RPMI7951 (cell line): ENCODE measurements at regions not wholly inside any gene's neighbourhood (a gene's known extent, or its start where the extent isn't known, plus 50 kb on each side); places are given as distances from the start of the nearest gene placed in this dataset.
A peak's percentile ranks its signal among the peaks of the same experiment; 100 is the strongest.

Experiments
- DNase-seq: peaks from one replicate; pipeline ENCODE4 v3.0.0-alpha.2; 2012; ENCODE audit warnings: low read depth

DNA sequence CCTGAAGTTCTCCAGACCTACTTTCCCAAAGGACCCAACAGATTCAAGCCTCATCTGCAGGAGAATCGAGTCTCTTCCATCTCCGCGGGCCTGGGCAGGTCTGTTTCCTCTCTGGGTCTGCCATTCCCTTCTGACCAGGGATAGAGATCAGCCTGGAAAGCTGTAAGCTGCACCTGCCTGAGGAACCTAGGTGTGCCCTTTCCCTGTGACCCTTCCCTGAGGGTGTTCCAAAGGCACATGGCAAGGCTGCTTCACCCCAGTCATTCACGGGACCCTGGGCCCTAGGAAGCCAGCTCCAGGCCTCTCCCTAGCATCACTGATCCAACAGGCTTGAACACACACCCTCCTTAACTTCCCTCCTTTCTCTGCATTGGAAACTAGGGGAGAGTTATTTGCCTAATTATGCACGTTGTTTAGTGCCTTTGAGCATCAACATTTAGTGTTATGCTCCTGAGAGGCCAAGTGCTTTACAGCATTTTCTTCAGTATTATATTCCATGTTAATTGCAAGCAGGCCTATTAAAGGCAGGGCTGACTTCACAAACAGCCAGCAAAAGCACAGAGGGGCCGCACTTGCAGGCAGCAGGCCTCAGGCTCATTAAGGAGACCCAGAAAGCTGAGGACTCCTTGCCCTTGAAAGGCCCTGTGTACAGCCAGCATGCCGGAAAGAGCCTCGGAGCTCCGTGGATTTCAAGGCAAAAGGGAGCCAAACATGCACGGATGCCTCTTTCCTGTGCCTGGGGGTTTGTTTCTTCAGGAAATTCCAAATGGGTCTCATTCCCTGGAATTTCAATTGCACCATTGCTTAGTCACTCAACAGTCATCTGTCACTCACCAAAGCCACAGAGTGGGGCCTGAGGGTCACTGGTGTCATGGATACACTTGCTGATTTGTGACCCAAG is 91.0 kb upstream of the FAM20C start:
- peak; percentile 100 for DNase-seq

DNA sequence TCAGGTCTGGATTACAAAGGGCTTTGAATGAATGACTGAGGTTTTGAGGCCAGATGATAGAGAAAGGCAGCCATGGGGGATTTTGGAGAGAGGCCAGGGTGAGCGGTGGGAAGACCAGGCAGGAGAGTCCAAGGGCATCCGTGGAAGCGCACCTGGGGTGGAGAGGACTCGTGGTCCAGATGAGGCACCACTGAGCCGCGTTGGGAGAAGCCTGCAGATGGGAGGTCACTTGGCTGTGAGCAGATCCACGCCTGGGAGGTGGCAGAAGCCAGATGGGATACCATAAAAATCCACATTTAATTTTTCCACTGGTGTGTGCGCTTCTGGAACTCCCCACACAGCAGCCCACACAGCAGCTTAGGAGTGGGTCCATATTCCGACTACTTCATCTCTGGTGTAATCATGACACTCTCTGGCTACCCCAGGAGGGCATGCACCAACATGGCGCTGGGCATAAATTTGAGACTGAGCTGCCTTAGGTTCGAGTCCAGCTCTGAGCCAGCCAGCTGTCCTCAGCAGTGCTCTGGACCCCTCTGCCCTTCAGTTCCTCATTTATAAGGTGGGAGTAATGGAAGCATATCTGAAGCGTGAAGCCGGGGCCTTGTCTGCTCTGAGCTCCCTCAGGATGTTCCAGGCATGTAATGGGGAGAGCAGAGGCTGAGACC is 90.2 kb upstream of the FAM20C start:
- no peak for DNase-seq

DNA sequence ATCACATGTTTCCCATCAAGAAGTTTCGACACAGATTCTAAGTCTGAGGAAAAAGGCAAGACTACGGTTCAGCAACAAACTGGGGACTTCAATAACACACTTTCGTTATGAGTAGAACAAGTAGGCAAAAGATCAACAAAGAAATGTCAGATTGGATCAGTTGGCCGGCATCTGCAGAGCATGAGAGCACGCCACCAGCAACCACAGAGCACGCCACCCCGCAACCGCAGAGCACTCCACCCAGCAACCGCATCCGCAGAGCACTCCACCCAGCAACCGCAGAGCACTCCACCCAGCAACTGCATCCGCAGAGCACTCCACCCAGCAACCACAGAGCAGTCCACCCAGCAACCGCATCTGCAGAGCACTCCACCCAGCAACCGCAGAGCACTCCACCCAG is 89.7 kb upstream of the FAM20C start:
- DNase-seq = peak; percentile 97

DNA sequence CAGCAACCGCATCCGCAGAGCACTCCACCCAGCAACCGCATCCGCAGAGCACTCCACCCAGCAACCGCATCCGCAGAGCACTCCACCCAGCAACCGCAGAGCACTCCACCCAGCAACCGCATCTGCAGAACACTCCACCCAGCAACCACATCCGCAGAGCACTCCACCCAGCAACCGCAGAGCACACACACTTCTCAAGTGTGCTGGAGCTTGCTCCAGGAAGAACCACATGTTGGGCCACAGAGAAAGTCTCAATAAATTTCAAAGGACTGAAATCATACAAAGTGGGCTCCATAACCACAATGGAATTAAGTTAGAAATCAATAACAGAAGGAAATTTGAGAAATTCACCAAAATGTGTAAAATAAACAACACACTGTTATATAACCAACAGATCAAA is 88.4 kb upstream of the FAM20C start:
- peak; percentile 90 for DNase-seq

DNA sequence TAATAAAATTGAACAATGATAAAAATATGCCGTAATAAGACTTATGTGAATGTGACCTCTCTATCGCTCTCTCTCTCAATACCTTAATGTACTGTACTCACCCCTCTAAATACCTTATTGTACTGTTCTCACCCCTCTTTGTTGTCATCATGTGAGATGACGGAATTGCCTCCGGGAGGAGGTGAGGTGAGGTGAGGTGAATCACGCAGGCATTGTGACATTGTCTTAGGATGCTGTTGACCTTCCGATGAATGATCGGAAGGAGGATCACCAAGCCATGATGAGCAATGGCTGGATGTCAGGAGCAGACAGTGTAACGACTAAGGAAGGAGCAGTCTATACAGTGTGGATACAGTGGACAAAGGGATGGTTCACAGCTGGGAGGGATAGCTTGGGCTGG is 87.4 kb upstream of the FAM20C start:
- peak; percentile 32 for DNase-seq

DNA sequence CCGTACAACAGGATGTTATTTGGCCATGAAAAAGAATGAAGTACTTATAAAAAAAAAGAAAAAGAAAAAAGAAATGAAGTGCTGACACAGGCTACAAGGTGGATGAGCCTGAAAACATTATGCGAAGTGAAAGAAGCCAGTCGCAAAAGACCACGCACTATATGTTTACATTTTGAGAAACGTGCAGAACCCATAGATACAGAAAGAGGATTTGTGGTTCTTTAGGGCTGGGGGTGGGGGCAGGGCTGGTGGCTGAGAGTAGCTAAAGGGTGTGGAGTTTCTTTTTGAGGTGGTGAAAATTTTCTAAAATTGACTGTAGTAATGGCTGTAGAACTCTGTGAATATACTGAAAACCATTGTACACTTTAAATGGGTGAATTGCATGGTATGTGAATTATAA is 86.0 kb upstream of the FAM20C start:
- no peak for DNase-seq

DNA sequence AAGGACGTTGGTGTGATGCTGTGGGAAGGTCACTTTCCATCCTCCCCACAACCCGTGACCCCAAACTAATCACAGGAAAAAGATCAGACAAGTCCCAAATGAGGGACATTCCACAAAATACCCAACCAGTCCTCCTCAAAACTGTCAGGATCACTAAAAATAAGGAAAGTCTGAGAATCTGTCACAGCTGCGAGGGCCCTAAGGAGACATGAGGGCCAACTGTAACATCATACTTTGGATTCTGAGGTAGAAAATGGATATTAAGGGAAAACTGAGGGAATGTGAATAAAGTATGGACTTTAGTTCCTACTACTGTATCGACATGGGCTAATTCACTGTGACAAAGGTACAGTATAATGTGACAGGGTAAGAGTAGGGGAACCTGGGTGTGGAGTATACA is 85.1 kb upstream of the FAM20C start:
- DNase-seq = no peak

DNA sequence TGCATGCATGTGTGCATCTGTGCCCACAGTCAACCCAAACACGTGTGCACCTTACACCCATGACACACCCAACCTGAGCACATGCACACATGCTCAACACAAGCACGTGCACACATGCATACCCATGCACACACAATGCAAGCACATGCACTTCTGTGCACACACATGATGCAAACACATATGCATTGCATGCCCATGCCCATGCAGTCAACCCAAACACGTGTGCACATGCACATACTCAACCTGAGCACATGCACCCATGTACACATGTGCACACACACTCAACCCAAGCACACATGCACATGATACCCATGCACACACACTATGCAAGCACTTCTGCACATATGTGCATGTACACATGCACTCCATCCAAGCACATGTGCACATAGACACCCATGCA is 84.5 kb upstream of the FAM20C start:
- no peak for DNase-seq

DNA sequence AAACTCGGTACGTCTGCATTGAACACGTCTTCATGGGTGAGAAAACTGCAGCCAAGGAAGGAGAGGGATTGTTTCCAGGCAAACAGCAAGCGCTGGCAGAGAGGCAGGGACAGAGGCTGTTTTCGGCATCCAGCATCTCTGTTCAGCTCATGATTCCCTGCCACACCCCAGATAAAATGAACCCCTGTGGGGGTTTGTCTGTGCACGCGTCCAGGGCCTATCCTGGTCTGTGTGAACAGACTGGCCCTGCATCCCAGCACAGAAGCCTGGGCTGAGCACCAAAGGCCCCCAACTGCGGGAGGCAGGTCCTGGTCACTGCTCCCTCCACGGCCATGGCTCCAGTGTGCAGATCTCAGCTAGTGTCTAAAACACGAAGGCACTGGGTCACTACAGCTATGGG is 83.3 kb upstream of the FAM20C start:
- DNase-seq = no peak

DNA sequence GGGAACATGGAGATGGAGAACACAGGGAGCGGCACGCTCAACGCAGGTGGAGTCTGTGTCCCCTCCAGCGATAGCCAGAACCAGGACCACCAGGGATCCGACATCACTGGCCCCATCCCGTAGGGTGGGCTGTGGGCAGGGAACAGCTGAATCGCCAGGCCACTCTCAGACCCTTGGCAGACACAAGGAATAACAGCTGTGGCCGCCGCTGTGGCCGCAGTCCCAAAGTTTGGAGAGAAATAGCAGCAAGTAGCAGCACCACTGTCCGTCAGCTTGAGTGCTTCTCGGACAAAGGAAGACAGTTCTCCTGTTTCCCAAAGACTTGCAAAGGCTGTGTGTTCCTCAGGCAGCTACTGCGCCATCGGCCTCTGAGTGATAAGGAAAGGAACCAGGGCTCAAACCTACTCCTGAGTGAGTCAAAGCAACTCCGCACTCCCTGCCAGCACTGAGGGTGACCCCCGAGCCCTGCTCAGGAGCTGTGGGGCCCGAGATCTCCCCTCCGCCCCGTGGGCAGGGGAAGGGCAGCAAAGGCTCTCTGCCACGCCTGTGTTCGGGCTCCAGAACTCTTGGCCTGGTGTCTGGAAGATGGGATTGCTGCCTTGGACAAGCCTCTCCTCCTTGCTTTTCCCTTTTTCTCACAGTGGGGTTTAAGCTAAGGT is 82.3 kb upstream of the FAM20C start:
- no peak for DNase-seq

DNA sequence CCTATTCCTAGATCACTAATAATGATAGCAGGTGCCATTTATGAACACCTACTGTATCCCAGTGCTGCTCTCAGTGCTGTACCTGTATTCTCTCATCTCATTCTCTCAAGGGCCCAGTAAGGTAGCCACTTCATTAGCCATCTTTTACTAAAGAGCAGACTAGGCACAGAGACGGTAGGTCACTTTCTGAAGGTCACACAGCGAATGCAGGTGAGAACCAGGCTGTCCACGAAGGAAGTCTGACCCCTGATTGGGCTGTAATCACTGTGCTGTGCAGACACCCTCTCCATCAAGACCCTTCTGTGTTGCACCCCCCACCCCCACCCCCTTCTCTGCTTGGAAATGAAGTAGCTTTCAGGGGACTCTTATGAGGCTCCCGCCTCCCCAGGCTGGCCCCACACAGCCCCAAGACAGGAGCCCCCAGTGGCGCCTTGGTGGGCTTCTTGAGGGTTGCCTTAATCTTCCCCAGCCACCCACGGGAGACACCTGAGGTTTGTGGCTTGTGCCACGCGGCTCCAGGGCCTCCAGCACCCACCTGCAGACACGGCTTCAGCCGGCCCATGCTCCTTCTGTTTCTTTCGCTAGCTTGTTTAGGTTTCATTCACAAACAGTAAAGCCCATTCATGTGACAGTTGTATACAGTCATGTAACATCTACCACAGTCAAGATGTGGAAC is 81.7 kb upstream of the FAM20C start:
- DNase-seq = no peak

DNA sequence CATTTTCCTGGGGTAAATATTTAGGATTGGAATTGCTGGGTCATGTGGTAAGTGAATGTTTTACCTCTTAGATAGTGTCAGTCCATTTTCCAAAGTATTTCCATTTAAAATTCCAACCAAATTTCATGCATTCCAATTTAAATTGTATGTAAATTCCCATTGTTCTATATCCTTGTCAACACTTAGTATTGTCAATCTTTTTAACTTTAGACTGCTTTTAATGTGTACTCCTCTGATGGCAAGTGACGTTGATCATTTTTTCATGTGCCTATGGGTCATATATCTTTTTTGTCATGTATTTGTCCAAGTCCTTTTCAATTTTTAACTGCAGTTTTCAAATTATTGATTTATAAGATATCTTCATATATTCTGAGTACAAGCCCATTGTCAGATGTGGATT is 80.8 kb upstream of the FAM20C start:
- no peak for DNase-seq

DNA sequence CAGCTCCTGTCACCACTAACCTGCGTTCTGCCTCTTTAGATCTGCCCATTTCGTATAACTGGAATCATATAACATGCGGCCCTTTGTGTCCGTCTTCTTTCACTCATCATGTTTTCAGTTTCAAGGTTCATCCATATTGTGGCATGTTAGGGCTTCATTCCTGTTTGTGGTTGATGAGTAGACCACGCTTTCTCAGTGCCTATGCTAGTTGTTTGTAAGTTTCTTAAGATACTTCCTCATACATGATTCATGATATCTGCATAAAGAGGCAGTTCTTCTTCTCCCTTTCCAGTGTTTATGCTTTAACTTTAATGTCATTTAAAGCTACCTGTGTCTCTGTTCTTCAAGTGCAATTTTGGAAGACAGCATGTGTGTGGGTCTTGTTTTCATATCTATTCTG is 79.5 kb upstream of the FAM20C start:
- DNase-seq = no peak

DNA sequence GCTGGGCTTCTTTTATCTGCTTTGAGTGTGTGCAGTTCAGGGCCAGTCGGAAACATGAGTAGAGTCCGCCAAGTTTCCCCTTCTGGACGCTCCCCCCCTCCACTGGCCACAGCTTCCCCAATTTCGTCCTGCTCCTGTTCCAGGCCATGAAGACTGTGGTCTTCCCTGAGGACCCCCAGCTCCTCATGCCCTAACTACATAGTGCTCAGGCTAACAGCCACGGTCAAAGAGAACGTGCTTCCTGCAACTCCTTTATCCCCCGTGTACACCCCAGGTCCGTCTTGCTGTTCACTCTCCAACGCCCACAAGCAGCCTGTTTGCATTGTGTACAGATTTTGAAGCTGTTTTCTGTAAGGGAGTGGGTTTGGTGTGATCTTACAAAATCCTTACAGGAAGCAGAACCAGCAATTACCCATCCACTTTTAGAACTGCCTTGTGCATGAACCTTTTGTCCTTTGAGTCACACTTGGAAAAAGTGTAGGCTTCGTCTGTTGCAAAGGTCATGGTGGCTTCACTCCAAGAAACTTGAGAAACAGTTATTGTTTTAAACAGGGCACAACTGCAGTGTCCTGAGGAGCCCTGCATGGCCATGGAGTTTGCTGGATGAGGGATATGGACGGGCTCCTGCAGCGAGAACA is 77.0 kb upstream of the FAM20C start:
- peak; percentile 80 for DNase-seq

DNA sequence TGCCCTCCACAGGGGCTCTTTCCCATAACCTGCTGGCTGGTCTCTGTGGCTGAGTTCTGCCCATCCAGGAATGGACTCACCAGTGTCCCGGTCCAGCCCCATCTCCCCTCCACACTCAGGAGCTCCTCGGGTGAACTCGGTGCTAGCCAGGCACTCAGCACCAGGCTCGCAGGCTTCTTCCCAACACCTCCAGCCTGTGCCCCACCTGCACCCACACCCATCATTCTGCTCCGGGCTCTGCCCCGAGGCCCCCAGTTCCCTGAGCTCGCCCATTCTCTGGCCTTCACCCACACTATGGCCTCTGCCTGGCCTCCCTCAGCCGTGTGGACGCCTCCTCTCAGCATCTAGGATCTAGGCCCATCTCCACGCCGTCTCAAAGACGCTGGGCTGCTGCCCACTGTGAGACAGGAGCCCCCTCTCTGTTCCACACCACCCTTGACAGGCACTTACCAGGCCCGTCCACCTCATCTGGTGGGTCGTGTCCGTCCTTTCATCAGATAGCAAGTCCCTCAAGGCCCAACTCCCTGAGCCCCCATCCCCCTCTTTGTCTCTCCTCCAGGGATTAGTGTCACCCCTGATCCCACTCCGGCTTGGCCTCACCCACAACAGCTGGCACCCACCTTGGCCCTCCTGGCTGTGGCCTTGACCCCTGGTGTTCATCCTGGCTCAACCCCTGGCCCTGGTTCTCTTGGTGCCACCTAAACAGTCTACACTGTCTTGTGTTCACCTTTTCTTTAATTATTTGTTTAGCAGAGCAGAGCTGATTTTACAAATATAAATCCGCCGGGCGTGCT is 76.0 kb upstream of the FAM20C start:
- DNase-seq = no peak

DNA sequence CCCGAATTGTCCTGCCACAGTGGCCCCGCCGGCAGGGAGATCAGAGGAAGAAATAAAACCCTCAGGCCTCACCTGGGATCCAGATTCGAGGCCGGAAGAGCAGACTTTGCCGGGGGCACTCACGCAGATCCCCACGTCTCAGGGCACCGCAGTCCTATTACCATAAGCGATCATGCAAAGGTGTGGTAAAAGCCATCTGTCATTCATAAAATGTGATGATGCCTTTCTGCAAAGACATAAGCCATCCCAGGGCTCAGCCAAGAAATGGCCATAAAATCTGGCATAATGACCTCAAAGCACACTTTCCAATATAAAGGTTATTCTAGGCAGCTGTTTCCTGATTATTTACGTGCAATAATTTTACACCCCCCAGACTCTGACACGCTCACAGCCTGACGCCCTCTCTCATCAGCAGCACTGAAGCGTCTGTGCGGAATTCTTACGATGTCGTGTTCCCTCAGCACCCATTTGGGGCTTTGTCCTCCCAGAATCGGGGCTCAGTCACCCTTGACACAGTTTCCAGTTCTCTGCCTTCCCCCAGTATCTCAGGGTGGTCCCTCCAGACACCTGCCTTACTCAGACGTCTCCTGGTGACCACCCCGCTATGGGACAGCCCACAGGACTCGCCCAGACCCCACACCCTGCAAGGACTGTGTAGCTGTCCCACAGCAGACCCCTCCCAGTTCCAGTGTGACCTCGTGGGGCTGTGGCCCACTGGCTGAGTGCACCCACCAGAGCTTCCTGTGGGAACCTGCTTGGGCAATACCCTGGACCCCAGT is 74.3 kb upstream of the FAM20C start:
- DNase-seq = no peak

DNA sequence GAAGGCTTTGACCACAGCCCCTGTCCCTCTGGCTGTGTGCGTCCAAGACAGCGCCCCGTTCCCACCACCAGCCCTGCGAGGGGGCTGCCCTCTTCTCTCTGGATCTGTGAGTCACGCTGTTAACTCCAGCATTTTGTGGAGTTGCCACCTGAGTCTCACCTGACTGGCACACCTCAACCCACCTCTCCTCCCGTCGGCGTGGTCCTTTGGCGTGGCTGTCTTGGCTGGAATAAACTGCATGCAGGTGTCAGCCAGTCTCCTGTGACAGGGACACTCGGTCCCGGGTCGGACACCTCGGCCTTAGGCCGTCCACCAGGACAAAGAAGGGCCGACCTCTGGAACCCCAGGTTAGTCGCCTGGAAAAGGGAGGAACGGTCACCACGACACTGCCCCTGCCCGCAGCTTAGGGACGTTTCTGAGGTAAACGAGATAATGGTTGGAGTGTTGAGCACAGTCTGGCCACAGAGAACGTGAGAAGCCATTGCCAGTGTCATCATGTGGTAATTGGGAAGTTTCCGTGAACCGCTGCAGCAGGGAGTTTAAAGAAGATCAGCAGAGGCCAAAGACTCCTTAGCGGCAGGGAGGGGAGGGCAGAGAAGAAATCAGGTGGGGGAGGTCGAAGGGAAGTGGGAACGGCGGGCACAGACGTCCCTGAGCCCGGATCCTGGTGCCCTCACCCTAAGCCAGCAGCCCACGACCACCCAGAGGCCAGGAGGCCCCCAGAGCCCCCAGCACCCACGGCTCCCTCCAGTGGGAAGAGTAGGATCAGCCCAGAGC is 73.6 kb upstream of the FAM20C start:
- no peak for DNase-seq

DNA sequence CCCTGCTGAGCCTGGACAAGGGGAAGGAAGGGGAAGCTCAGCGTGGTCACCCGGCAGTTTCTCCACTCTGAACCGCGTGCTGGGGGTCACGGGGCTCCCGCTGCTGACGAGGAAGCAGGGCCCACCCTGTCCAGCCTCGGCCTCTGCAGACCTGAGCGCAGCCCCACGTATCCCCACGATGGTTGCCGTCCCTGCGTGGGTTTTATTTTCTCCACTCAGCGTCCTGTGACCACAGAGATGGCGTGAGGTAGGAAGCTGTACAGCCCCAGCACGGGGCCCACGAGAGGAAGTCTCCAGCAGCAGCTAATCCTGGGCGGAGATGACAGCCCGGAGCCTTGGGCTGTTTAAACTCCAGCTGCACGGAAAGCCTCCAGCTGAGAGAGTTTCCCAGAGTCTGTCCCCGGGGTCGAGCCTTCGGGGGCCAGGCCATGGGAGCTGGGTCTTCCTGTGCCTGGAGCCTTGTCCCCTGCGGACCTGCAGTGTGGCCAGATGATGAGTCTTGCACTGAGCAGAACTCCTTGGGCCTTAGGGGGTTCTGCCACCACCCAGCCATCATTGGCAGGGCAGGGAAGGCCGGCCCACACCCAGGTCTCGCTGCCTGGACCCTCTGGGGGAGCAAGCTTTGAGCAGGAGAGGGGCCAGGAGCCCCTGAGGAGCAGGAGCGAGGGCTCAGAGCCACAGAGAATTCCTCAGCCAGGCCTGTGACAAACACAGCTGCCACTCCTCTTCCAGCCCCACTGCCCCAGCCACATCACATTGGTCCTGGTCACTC is 72.8 kb upstream of the FAM20C start:
- DNase-seq = peak; percentile 68
